Endodermal cell (in vitro differentiated cells): ENCODE measurements at regions not wholly inside any gene's neighbourhood (a gene's known extent, or its start where the extent isn't known, plus 50 kb on each side); places are given as distances from the start of the nearest gene placed in this dataset.
A peak's percentile ranks its signal among the peaks of the same experiment; 100 is the strongest.
"Not testable (repeated sequence)": the region's sequence is repeated elsewhere in the genome, so short reads cannot be mapped to it uniquely, and the experiment has no call there.

Source experiments
- DNase-seq: peaks from one replicate; pipeline ENCODE4 v3.0.0-alpha.2; 2017
- H3K27ac ChIP-seq: 2 replicates; pipeline ENCODE4 v1.5.1; 2013; ENCODE audit warnings: mild to moderate bottlenecking, low read depth, low read length, moderate library complexity
- H3K27me3 ChIP-seq: 2 replicates; pipeline ENCODE4 v1.6.1; 2013; ENCODE audit warnings: mild to moderate bottlenecking, low read length, moderate library complexity; ENCODE audit not compliant: insufficient read depth, control insufficient read depth, poor library complexity, severe bottlenecking
- H3K36me3 ChIP-seq: 2 replicates; pipeline ENCODE4 v1.7.0; 2013; ENCODE audit warnings: mild to moderate bottlenecking, low read length, moderate library complexity; ENCODE audit not compliant: control insufficient read depth, insufficient read depth
- H3K4me1 ChIP-seq: one replicate; pipeline ENCODE4 v1.7.0; 2013; ENCODE audit warnings: low read length; ENCODE audit not compliant: control insufficient read depth, insufficient read depth
- H3K4me3 ChIP-seq: 2 replicates; pipeline ENCODE4 v1.5.1; 2013; ENCODE audit warnings: mild to moderate bottlenecking, low read length, moderate library complexity
- H3K9ac ChIP-seq: 2 replicates; pipeline ENCODE4 v1.6.1; 2013; ENCODE audit warnings: mild to moderate bottlenecking, low read length, moderate library complexity; ENCODE audit not compliant: poor library complexity, severe bottlenecking; ENCODE audit errors: extremely low read depth
- H3K9me3 ChIP-seq: 2 replicates; pipeline ENCODE4 v1.6.1; 2013; ENCODE audit warnings: mild to moderate bottlenecking, low read length, moderate library complexity; ENCODE audit not compliant: control insufficient read depth
- H3K27ac Mint-ChIP-seq: 2 replicates; pipeline ENCODE4 v1.8.0; 2020; ENCODE audit warnings: mixed read lengths
- H3K27me3 Mint-ChIP-seq: 2 replicates; pipeline ENCODE4 v1.8.0; 2021; ENCODE audit warnings: mild to moderate bottlenecking, mixed read lengths; ENCODE audit not compliant: insufficient read depth
- H3K36me3 Mint-ChIP-seq: 2 replicates; pipeline ENCODE4 v1.8.0; 2020; ENCODE audit warnings: low read depth, mixed read lengths
- H3K4me1 Mint-ChIP-seq: 2 replicates; pipeline ENCODE4 v1.8.0; 2020; ENCODE audit warnings: mixed read lengths
- H3K4me3 Mint-ChIP-seq: 2 replicates; pipeline ENCODE4 v1.8.0; 2020; ENCODE audit warnings: mild to moderate bottlenecking, moderate library complexity, mixed read lengths
- H3K9me3 Mint-ChIP-seq: 2 replicates; pipeline ENCODE4 v1.8.0; 2020; ENCODE audit warnings: mild to moderate bottlenecking, mixed read lengths
- CTCF ChIP-seq: fragments of 200-600 bp; sonication (generic); conservative IDR thresholded peaks from 2 replicates; pipeline ENCODE4 v1.5.0; 2021; ENCODE audit warnings: antibody characterized with exemption, mild to moderate bottlenecking
- WGBS, 2 experiments: methylation state at CpG; one replicate each; pipeline versions ENCODE4 v1.1.5 to v1.1.7; 2013; ENCODE audit warnings: missing lambda C conversion rate in 2 of 2, mixed read lengths in 1 of 2; ENCODE audit not compliant: insufficient coverage in 1 of 2, insufficient read length in 1 of 2; 5-methylcytosine and 5-hydroxymethylcytosine counted together

GRCh38 chr11:23834306-23834705 lies 662.5 kb upstream of the LUZP2 start:
- H3K27ac ChIP-seq, H3K27me3 Mint-ChIP-seq, H3K9me3 ChIP-seq, DNase-seq, H3K36me3 Mint-ChIP-seq, H3K4me1 Mint-ChIP-seq, H3K4me3 Mint-ChIP-seq, H3K4me3 ChIP-seq, H3K9ac ChIP-seq, H3K36me3 ChIP-seq, H3K9me3 Mint-ChIP-seq, H3K27me3 ChIP-seq, H3K4me1 ChIP-seq: not testable (repeated sequence)
- 98% methylated on average over 5 of the region's 5 CpGs; no CpG with 5 or more reads in 1 of the 2 experiments for WGBS, 2 experiments
- peak; percentile 33 for TF ChIP-seq CTCF
- H3K27ac Mint-ChIP-seq: peak overlapping the region; percentile 32

DNA sequence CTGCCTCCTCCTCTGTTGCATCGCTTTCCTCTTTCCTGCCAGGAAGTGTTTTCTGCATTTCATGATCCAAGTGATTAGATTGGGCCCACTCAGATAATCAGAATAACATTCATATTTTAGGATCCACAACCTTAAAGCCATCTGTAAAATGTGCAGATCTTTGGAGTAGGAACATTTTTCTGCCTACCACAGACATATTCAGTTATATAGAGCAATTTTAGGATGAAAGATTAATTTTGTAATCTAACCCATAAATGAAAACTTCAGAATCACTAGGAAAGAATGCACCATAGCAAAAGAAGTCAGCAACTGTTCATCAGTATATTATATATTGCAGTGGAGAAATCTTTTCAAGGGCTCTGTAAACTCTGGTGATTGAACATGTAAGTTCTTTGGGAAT lies 659.9 kb upstream of the LUZP2 start:
- TF ChIP-seq CTCF: no peak
- H3K9me3 ChIP-seq: no peaks in the 10 kb centered on the region
- no peaks in the 10 kb centered on the region for H3K4me1 ChIP-seq
- WGBS, 2 experiments: 87 to 100% methylated on average over 1 of the region's 1 CpG
- Mint-ChIP-seq H3K9me3 (peaks cover 2% of the 10 kb centered on the region), H3K27ac (no peak overlapping the region), H3K36me3 (no peaks in the 10 kb centered on the region), H3K27me3 (no peaks in the 10 kb centered on the region), H3K4me3 (no peak overlapping the region), H3K4me1 (no peaks in the 10 kb centered on the region)
- no peak overlapping the region for H3K4me3 ChIP-seq
- DNase-seq: no peak
- no peaks in the 10 kb centered on the region for H3K27me3 ChIP-seq
- no peaks in the 10 kb centered on the region for H3K36me3 ChIP-seq
- H3K27ac ChIP-seq: no peak overlapping the region
- H3K9ac ChIP-seq: no peak overlapping the region

DNA sequence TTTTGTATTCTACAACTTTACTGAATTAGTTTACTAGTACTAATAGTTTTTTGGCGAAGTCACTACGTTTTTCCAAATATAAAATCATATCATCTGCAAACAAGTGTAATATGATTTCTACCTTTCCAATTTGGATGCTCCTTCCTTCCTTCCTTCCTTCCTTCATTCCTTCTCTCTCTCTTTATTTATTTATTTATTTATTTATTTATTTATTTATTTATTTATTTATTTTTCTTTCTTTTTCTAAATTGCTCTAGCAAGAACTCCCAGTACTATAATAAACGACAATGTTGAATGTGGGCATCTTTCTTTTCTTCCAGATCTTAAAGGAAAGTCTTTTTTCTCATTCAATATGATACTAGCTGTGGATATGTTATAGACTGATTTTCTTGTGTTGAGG lies 656.0 kb upstream of the LUZP2 start:
- no peak overlapping the region for H3K4me3 ChIP-seq
- WGBS, 2 experiments: 100% methylated on average over 3 of the region's 3 CpGs; no CpG with 5 or more reads in 1 of the 2 experiments
- H3K27ac ChIP-seq: no peak overlapping the region
- Mint-ChIP-seq H3K9me3 (peaks cover 2% of the 10 kb centered on the region), H3K27ac (no peak overlapping the region), H3K4me3 (no peak overlapping the region), H3K4me1 (no peaks in the 10 kb centered on the region), H3K27me3 (no peaks in the 10 kb centered on the region), H3K36me3 (no peaks in the 10 kb centered on the region)
- H3K36me3 ChIP-seq: no peaks in the 10 kb centered on the region
- H3K27me3 ChIP-seq: no peaks in the 10 kb centered on the region
- H3K4me1 ChIP-seq: no peaks in the 10 kb centered on the region
- TF ChIP-seq CTCF: no peak
- no peak overlapping the region for H3K9ac ChIP-seq
- H3K9me3 ChIP-seq: no peaks in the 10 kb centered on the region
- no peak for DNase-seq
